Fibroblast of the conjunctiva (primary cell): ENCODE measurements at regions not wholly inside any gene's neighbourhood (a gene's known extent, or its start where the extent isn't known, plus 50 kb on each side); places are given as distances from the start of the nearest gene placed in this dataset.

ENCODE experiments used
- DNase-seq: peaks from one replicate; pipeline ENCODE4 v3.0.0-alpha.2; 2010; ENCODE audit warnings: low read depth

GRCh38 chr12:60138526-60138925, 542.7 kb downstream of the SLC16A7 start:
- no peak for DNase-seq

GRCh38 chr12:60144395-60144794, 548.6 kb downstream of the SLC16A7 start:
- no peak for DNase-seq

GRCh38 chr12:60148109-60148508, 552.3 kb downstream of the SLC16A7 start:
- peak; percentile 86 for DNase-seq

- peak; percentile 70 for DNase-seq
Observed at GRCh38 chr12:60148831-60149230, 553.0 kb downstream of the SLC16A7 start.

GRCh38 chr12:60152756-60153155, 556.9 kb downstream of the SLC16A7 start:
- no peak for DNase-seq

- no peak for DNase-seq
Observed at GRCh38 chr12:60159761-60160160, 563.9 kb downstream of the SLC16A7 start.

GRCh38 chr12:60162988-60163720, 567.3 kb downstream of the SLC16A7 start:
- DNase-seq, result no peak

- DNase-seq, result no peak
Observed at GRCh38 chr12:60165781-60166180, 570.0 kb downstream of the SLC16A7 start.

- DNase-seq, result no peak
Observed at GRCh38 chr12:60168441-60168840, 572.6 kb downstream of the SLC16A7 start.

GRCh38 chr12:60169904-60170303, 574.1 kb downstream of the SLC16A7 start:
- no peak for DNase-seq

GRCh38 chr12:60172266-60173211, 576.7 kb downstream of the SLC16A7 start:
- DNase-seq, result no peak

GRCh38 chr12:60173224-60174170, 577.7 kb downstream of the SLC16A7 start:
- DNase-seq, result no peak

- no peak for DNase-seq
Observed at GRCh38 chr12:60174476-60174875, 578.6 kb downstream of the SLC16A7 start.

GRCh38 chr12:60174941-60175340, 579.1 kb downstream of the SLC16A7 start:
- DNase-seq, result no peak

- DNase-seq, result no peak
Observed at GRCh38 chr12:60176891-60177290, 581.1 kb downstream of the SLC16A7 start.

- no peak for DNase-seq
Observed at GRCh38 chr12:60180298-60180697, 584.5 kb downstream of the SLC16A7 start.

GRCh38 chr12:60182354-60182753, 586.5 kb downstream of the SLC16A7 start:
- DNase-seq, result no peak

GRCh38 chr12:60184096-60184495, 588.3 kb downstream of the SLC16A7 start:
- no peak for DNase-seq

- no peak for DNase-seq
Observed at GRCh38 chr12:60185060-60185459, 589.2 kb downstream of the SLC16A7 start.

- DNase-seq, result no peak
Observed at GRCh38 chr12:60191271-60191670, 595.4 kb downstream of the SLC16A7 start.

- DNase-seq, result no peak
Observed at GRCh38 chr12:60191676-60192359, 596.0 kb downstream of the SLC16A7 start.
